ENCODE measurements at regions not wholly inside any gene's neighbourhood (a gene's known extent, or its start where the extent isn't known, plus 50 kb on each side); places are given as distances from the start of the nearest gene placed in this dataset.
"Not testable (repeated sequence)": the region's sequence is repeated elsewhere in the genome, so short reads cannot be mapped to it uniquely, and the experiment has no call there.

DNA sequence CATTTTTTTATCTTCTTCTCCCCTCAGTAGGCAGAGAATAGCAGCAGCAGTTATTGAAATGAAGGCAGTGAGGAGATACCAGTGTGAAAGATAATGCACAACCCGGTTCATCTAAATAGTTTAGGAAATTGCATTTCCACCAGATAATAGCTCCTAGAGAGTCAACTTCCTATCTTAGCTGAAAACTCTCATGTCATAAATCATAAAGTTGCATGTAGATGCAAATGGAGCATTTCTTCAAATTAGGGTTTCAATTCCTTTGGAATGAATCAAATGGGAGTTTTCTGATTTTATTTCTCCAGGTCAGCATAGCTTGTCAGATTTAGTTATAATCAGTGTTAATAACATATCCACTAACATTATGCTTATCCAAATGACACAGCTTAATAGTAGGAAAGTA, 335.3 kb downstream of the CNTNAP4 start:
- ATAC-seq: no peak

DNA sequence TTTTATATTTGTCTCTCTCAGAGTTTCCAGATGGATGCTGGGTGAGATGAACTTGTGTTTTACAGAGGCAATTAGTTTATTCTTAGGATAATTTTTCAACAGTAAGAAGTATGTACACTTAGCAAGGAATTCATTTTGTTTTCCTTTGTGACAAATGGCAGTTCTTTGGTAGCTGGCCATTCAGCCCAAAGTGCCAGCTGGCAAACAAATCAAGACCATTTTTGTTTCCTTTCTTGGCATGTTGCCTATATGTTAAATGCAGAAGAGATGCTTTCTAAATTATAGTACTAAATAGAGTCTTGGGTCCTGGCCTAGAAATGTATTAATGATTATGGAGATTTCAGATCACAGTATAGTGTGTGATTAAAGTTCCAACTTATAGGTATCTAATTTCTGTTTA, 337.1 kb downstream of the CNTNAP4 start:
- ATAC-seq: no peak

GRCh38 chr16:76622876-76623275, 345.7 kb downstream of the CNTNAP4 start:
- no peak for ATAC-seq

- ATAC-seq: no peak
Observed at GRCh38 chr16:76634847-76635697, 357.9 kb downstream of the CNTNAP4 start.

DNA sequence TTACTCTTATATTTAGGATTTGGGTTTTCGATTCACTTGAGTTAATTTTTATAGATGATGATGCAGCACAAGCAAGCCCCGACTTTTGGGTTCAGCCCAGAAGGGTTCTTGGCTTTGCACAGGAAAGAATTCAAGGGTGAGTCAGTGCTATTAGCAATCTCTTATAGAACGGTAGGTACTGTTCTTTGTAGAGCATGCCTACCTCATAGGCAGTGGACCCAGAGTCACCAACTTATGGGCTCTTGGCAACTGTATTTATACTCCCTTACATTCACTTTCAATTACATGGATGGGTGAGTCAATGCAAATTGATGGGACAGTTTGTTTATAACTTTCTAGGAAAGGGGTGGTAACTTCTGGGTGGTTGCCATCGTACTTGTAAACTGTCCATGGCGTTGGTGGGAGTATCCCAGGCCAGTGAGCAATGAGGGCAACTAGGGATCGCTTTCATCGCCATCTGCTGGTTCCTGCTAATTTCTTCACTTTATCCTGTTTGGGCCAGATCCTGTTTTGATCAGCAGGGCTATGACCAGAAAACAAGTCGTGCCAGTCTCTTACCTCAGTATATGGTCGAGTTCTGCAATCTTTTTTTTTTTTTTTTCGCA, 362.6 kb downstream of the CNTNAP4 start:
- ATAC-seq: no peak

GRCh38 chr16:76650582-76650981, 373.4 kb downstream of the CNTNAP4 start:
- no peak for ATAC-seq

- ATAC-seq: no peak
Observed at GRCh38 chr16:76653390-76654026, 376.3 kb downstream of the CNTNAP4 start.

GRCh38 chr16:76654088-76654820, 377.1 kb downstream of the CNTNAP4 start:
- ATAC-seq: no peak

DNA sequence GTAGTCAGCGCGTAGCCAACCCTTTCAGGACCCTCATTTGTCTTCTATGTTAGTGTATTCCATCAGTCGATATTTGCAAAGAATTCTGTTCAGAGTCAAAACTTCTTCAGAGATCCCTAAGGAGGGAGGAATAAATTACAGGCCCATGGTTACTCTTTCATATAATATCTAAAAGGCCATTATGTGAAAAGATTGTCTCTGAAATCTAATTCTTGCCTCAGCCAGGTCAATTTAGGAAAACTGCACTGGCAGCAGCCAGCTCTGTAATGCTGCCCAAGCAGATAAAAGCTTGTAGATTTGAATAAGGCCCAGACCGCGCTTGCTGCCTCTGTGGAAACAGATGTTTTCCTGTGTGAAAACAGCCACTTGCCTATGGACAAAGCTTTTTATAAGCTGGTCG, 379.8 kb downstream of the CNTNAP4 start:
- no peak for ATAC-seq

- ATAC-seq: no peak
Observed at GRCh38 chr16:76661691-76662235, 384.6 kb downstream of the CNTNAP4 start.

DNA sequence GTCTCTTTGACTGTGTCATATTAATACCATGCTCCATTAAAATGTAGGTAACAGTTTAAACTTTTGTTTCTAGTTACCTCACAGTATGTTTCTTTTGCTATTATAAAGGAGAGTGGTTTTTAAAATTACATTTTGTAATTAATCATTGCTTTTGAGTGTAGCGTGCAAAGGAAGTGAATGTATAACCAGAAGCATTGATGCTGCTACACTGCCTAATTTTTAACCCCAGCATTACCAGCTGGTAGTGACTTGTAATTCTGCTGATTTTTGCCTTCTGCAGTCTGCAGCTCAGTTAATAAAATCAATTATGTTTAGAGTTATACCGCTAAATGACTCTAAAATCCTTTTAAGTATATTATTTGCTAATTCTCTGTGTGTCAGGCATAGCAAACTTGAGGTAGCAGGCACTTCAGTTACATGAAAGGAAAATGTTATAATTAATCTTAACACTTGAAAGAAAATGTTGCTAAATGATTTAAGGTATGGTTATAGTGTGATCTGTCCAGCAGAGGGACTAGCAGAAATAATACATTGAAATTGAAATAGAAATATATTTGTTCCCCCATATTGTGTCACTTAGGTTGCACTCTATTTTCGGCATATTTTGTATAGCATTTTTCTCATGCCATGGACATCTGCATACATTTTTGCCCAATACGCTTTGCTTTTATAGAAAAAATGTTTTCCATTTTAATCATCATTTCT, 388.5 kb downstream of the CNTNAP4 start:
- no peak for ATAC-seq

DNA sequence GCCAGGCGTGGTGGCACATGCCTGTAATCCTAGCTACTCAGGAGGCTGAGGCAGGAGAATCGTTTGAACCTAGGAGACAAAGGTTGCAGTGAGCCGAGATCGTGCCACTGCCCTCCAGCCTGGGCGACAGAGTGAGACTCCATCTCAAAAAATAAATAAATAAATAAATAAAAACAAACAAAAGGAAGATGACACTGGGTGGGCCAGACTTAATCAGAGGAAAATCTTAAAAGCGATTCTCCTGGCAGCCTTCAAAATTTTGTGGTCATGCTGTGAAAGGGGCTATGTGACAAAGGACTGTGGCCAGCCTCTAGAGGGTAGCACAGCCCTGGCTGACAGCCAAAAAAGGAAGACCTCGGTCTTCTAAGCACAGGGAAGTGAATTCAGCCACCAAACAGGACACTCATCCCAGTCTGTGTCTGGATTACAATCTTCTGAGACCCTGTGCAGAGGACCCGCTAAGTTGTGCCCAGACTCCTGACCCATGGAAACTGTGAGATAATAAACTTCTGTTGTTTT, 391.1 kb downstream of the CNTNAP4 start:
- ATAC-seq: no peak

GRCh38 chr16:76669288-76669687, 392.1 kb downstream of the CNTNAP4 start:
- no peak for ATAC-seq

DNA sequence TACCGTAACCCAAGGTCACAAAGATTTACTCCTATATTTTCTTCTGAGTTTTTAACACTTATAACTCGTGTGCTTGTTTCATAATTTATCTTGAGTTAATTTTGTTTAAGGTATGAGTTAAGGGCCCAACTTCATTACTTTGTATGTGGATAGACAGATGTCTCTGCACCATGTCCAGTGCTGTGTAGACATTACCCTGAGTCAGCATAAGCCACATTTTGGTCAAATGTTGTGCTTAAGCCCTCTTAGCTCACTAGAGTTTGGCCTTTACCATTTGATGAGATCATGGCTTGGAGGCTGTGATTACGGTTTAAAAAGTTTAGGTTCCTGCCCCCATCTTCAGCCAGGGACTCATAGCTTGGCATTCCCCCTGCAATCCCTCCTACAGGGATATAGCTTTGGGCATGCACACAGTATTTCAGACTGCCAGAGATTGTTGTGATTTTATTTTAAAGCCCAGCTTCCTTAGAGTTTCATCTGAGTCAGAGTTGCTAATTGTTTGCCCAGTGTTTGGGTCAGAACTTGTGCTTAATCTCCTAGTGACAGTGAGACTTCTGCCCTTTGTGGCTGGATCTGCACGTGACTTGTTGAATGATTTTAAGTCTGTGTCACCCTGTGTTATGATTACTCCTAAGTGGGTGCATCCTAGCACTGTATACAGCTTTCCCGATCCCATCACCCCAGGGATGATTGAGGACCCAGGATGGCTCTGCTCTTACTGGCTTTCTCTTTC, 393.1 kb downstream of the CNTNAP4 start:
- ATAC-seq: no peak

DNA sequence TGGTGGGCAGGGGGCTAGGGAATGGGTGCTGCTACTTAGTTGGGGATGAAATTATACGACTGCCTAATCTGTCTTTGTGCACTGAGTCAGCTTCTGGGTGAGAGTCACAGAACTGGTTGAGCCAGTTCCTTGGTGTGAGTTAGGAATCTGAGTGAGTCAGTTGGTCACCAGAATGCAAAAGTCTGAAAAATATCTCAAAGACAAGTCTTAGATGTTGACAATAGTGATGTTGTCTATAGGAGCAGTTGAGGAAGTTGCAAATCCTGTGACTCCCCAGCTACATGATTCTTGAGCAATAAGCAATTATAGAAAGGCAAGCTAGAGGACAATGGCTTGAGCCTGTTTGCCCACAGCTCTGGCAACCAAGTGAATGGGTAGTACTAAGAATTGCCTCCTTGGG, 399.2 kb downstream of the CNTNAP4 start:
- no peak for ATAC-seq

DNA sequence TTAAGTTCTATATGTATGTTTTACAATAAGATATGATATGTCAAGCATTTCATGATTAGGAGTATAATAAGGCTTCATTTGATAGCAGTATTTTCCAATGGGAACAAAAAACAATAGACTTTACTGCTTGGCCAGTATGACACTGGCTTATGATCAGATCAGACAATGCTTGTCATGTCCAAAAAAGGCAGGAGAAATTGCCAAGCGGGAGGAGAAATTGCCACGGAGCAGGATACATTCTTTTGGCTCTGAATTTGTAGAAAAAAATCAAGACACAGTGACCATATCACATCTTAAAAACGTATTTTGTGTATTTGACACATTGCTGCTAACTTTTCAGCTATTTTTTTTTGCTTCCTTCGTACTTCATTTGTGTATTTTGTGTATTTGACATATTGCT, 404.1 kb downstream of the CNTNAP4 start:
- no peak for ATAC-seq

GRCh38 chr16:76683051-76683450, 405.9 kb downstream of the CNTNAP4 start:
- no peak for ATAC-seq

DNA sequence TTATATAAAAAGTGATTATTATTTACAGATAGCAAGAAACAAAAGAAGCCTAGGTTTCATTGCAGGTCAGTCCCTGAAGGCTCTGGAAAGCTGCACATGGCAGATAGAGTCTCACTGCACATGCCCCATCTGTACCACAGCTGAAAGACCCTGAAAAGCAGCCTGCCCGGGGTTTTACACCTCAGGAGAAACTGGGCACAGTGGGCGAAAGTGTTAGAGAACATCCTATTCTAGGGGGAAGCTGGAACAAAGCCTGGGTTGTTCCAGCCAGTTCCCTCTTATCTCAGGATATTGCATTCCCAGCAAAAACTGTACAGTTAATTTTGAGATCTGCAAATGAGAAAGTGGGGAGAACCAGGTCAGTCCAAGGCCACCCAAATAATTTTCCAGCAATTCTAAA, 419.7 kb downstream of the CNTNAP4 start:
- no peak for ATAC-seq

- no peak for ATAC-seq
Observed at GRCh38 chr16:76705892-76706291, 428.7 kb downstream of the CNTNAP4 start.

DNA sequence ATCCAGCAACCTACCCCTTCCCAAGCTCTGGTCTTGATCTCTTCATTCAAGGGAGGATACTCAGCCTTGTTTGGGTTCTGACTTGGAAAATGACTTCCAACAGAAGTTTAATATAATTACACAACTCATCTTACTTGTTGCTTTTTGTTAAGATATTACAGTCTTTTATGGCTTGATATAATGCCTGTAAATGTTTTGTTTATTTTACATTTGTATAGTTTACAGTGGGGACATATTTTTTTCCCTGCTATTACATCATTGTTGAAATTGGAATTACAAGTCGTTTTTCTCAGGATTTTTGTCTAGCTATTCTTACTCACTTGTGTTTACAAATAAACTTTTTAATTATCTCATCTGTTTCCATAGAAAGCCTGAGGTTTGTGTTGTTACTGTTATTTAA, 436.0 kb downstream of the CNTNAP4 start:
- ATAC-seq: no peak

- not testable (repeated sequence) for ATAC-seq
Observed at GRCh38 chr16:76716251-76716650, 439.1 kb downstream of the CNTNAP4 start.

Measured in activated CD4-positive, CD25-positive, alpha-beta regulatory T cell treated with anti-CD3 and anti-CD28 coated beads, Interleukin-2, amount 50 U/mL, for 24 hours (primary cell).